ENCODE measurements at regions not wholly inside any gene's neighbourhood (a gene's known extent, or its start where the extent isn't known, plus 50 kb on each side); places are given as distances from the start of the nearest gene placed in this dataset.

GRCh38 chr10:88187472-88187871 lies 324.0 kb downstream of the PTEN start:
- no peak for TF ChIP-seq ZNF324 (tag by site-specific recombination; IDR thresholded peaks at IDR 0.05)
- no peak for TF ChIP-seq ZNF239 (tag by site-specific recombination; IDR thresholded peaks at IDR 0.05)
- no peak for TF ChIP-seq ZNF660 (tag by site-specific recombination; IDR thresholded peaks at IDR 0.05)
- TF ChIP-seq, protein P1, sequence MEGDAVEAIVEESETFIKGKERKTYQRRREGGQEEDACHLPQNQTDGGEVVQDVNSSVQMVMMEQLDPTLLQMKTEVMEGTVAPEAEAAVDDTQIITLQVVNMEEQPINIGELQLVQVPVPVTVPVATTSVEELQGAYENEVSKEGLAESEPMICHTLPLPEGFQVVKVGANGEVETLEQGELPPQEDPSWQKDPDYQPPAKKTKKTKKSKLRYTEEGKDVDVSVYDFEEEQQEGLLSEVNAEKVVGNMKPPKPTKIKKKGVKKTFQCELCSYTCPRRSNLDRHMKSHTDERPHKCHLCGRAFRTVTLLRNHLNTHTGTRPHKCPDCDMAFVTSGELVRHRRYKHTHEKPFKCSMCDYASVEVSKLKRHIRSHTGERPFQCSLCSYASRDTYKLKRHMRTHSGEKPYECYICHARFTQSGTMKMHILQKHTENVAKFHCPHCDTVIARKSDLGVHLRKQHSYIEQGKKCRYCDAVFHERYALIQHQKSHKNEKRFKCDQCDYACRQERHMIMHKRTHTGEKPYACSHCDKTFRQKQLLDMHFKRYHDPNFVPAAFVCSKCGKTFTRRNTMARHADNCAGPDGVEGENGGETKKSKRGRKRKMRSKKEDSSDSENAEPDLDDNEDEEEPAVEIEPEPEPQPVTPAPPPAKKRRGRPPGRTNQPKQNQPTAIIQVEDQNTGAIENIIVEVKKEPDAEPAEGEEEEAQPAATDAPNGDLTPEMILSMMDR (tag by site-specific recombination; IDR thresholded peaks at IDR 0.05) = no peak
- TF ChIP-seq, protein P2, sequence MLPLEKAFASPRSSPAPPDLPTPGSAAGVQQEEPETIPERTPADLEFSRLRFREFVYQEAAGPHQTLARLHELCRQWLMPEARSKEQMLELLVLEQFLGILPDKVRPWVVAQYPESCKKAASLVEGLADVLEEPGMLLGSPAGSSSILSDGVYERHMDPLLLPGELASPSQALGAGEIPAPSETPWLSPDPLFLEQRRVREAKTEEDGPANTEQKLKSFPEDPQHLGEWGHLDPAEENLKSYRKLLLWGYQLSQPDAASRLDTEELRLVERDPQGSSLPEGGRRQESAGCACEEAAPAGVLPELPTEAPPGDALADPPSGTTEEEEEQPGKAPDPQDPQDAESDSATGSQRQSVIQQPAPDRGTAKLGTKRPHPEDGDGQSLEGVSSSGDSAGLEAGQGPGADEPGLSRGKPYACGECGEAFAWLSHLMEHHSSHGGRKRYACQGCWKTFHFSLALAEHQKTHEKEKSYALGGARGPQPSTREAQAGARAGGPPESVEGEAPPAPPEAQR (tag by site-specific recombination; IDR thresholded peaks at IDR 0.05) = no peak
- no peak for TF ChIP-seq PRDM4 (tag by site-specific recombination; IDR thresholded peaks at IDR 0.05)
